Testis (tissue), 2 donors: ENCODE measurements at regions not wholly inside any gene's neighbourhood (a gene's known extent, or its start where the extent isn't known, plus 50 kb on each side); places are given as distances from the start of the nearest gene placed in this dataset.

ENCODE experiments used
- CTCF ChIP-seq, 3 experiments: fragments of 450-650 bp in 2 of 3; fragments of 200-600 bp in 1 of 3; sonication (generic) in 1 of 3; IDR thresholded peaks; one replicate each; pipeline ENCODE4 v1.5.1; 2016 to 2019; ENCODE audit warnings: antibody characterized with exemption in 3 of 3, mild to moderate bottlenecking in 2 of 3, moderate library complexity in 1 of 3
- POLR2A ChIP-seq: fragments of 450-650 bp; IDR thresholded peaks from one replicate; pipeline ENCODE4 v1.6.1; 2017; ENCODE audit warnings: antibody characterized with exemption, mild to moderate bottlenecking, moderate library complexity

- no peak for TF ChIP-seq CTCF (IDR thresholded peaks at IDR 0.05)
- no peak for TF ChIP-seq POLR2A
Measured at GRCh38 chr6:51462896-51463295, 624.5 kb downstream of the PKHD1 start.
